ENCODE measurements at regions not wholly inside any gene's neighbourhood (a gene's known extent, or its start where the extent isn't known, plus 50 kb on each side); places are given as distances from the start of the nearest gene placed in this dataset.
"Not testable (repeated sequence)": the region's sequence is repeated elsewhere in the genome, so short reads cannot be mapped to it uniquely, and the experiment has no call there.

DNA sequence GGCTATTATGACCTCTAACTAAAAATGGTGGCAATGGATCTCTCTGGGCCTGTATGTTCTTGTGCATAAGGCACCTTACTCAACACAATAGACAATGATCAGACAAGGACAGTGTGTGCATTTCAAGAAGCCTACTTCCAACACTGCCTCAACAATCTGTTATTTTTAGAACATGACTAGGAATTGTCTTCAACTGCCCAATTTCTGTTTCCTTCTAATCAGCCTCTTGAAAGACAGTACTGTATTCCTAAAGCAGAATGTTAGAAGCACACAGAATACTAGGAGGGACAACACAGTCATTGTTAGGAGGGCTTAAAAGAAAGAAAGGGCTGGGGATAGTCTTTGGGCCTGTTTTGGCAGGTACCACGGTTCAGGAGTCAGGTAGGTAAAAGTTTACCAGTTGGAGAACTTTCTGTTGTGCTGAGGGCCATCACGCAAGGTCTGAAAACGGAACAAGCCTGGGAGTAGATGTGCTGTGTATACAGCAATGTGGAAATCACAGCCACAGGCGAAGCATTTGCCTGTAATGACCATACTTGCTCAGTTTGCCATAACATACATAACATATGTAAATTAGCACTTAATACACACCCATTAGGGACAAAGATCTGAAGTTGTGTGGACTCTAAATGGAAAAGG, 100.8 kb upstream of the ATXN3L start:
- Histone ChIP-seq H3K36me3 (no peaks in the 10 kb centered on the region), H3K27ac (no peak overlapping the region)
- no peak for DNase-seq

DNA sequence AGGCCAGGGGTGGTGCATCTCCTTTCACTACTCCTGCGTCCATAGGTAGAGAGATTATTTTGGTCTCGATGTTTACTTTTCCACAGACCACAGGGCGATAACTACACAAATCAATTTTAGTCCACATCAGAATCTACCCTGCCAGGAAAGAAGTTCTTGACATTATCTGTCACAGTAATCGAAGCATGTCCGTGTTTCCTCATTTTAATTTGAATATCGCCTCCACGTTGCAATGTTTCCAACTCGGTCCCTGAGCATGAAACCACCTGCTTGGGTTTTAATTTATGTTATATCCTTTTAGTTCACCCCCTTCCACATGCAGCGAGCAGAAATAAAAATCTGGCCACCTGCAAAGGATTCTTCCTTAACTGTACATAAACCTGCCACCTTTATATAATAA, 100.1 kb upstream of the ATXN3L start:
- Histone ChIP-seq H3K4me3 (no peak overlapping the region), H3K27me3 (no peaks in the 10 kb centered on the region), H3K27ac (no peak overlapping the region), H3K4me1 (peaks cover 17% of the 10 kb centered on the region), H3K9me3 (replicated peaks) (0 out of 2 replicates have a peak, but pooled peaks cover 3% of the 10 kb centered on the region), H3K36me3 (no peaks in the 10 kb centered on the region)
- DNase-seq: no peak

More for the DNA sequence above, 100.8 kb upstream of the ATXN3L start:
- Histone ChIP-seq H3K4me1 (peaks cover 9% of the 10 kb centered on the region), H3K27me3 (no peaks in the 10 kb centered on the region), H3K4me3 (no peak overlapping the region), H3K9me3 (replicated peaks) (0 out of 2 replicates have a peak, but pooled peaks cover 6% of the 10 kb centered on the region)

DNA sequence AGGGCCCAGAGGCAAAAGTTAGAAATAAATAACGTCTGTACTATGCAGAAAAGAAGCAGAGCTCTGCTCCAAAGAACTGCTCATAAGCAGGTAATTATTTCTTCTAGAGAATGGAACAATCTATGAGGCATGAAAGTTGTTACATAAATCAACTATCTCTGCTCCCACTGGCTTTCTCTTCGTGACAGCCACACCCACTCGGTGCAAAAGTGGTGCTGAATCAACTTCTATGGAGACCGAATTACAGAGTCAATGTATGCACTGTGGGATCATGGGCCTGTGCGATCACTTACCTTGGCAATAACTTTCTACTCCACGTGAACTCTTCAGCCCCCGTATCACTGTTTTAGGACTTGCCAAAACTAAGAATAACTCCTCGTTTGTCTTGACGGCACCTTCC, 99.4 kb upstream of the ATXN3L start:
- Histone ChIP-seq H3K27ac (no peak overlapping the region), H3K4me1 (peaks cover 23% of the 10 kb centered on the region), H3K27me3 (no peaks in the 10 kb centered on the region), H3K36me3 (no peaks in the 10 kb centered on the region), H3K4me3 (no peak overlapping the region), H3K9me3 (replicated peaks) (0 out of 2 replicates have a peak, but pooled peaks cover 3% of the 10 kb centered on the region)
- DNase-seq: no peak

DNA sequence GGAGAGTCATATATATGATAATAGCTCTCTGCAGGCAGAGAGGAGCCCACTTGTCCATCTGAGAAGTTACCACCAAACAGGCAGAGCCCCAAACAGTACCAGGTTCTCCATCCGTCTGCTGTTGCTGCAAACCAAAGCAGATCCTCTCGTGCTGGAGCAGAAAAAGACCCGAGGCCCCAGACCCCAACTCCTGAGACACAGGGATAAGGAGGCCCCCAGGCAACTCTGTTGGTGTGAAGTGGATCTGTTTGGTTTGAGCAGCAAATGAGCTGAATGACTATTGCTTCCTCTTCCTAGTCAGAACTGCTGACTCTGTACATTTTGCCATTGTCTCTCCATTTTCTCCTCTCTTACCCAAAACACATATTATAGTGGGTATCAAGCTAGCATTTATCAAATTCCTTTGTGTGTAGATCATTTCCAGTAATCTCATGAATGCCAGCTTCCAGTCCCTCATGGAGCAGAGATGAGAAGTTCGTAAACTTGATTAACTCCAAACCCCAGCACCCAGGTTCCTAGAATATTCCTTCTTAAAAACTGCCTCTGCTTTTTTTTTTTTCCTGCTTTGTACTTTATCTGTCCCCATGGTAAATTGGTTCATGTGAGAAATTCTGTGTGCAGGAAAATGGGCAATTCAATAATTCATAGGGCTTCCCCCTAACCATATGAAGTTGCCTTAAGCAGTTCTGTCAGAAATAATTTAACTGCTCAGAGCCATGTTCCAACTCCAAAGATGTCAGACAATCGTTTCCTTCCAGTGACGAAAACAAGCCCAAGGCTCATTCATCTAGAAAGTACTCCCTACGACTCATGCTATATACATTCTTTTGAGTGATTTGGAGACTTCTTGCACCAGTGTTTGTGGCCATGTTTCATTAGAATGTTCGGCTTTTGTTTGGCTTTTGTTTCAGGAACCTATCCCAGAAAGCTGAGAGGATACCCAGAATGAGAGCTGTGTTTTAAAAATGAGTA, 98.6 kb upstream of the ATXN3L start:
- H3K4me3 ChIP-seq: no peak overlapping the region
- H3K9me3 ChIP-seq (replicated peaks): 0 out of 2 replicates have a peak, but pooled peaks cover 3% of the 10 kb centered on the region
- DNase-seq: no peak
- peaks cover 25% of the 10 kb centered on the region for H3K4me1 ChIP-seq
- H3K36me3 ChIP-seq: no peaks in the 10 kb centered on the region
- H3K27ac ChIP-seq: peak overlapping the region; percentile 24; the same call in 1 of the 2 replicates
- H3K27me3 ChIP-seq: no peaks in the 10 kb centered on the region

DNA sequence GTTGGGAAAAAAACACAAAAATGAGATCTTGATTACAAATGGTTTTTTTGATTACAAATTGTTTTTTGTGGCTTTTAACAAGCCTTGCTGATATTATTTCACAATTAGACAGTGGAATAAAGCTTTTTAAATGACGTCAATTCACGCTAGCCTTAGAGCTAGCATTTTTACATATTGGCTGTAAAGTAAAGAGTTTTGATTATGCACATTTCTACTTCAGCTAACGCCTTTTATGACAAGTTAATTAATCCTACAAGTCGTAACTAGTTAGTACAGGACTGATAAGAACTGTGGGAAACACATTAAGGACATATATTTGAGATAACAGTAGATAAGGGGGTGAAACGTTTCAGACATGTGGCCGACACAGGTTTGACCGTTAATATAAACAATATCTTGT, 95.7 kb upstream of the ATXN3L start:
- no peak overlapping the region for H3K4me3 ChIP-seq
- H3K36me3 ChIP-seq: no peaks in the 10 kb centered on the region
- 0 out of 2 replicates have a peak, but pooled peaks cover 3% of the 10 kb centered on the region for H3K9me3 ChIP-seq (replicated peaks)
- H3K27me3 ChIP-seq: no peaks in the 10 kb centered on the region
- no peak for DNase-seq
- H3K4me1 ChIP-seq: peaks cover 25% of the 10 kb centered on the region
- H3K27ac ChIP-seq: no peak overlapping the region

DNA sequence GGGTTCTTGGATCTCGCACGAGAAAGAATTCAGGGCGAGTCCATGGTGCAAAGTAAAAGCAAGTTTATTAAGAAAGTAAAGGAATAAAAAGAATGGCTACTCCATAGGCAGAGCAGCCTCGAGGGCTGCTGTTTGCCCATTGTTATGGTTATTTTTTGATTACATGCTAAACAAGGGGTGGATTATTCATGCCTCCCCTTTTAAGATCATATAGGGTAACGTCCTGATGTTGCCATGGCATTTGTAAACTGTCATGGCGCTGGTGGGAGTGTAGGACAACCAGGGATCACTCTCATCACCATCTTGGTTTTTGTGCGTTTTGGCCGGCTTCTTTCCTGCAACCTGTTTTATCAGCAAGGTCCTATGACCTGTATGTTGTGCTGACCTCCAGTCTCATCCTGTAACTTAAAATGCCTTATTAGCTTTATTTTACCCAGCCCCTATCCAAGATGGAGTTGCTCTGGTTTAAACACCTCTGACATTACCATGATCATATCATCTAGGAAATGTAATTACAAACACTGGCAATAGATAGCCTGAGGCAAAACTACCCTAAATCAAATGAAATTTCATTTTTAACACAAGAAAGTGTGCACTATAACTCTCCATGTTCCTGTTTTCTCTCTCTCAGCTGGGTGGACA, 94.3 kb upstream of the ATXN3L start:
- peaks cover 25% of the 10 kb centered on the region for H3K4me1 ChIP-seq
- no peaks in the 10 kb centered on the region for H3K27me3 ChIP-seq
- H3K9me3 ChIP-seq (replicated peaks): 0 out of 2 replicates have a peak, but pooled peaks cover 3% of the 10 kb centered on the region
- no peak overlapping the region for H3K27ac ChIP-seq
- DNase-seq: no peak
- no peak overlapping the region for H3K4me3 ChIP-seq
- no peaks in the 10 kb centered on the region for H3K36me3 ChIP-seq

DNA sequence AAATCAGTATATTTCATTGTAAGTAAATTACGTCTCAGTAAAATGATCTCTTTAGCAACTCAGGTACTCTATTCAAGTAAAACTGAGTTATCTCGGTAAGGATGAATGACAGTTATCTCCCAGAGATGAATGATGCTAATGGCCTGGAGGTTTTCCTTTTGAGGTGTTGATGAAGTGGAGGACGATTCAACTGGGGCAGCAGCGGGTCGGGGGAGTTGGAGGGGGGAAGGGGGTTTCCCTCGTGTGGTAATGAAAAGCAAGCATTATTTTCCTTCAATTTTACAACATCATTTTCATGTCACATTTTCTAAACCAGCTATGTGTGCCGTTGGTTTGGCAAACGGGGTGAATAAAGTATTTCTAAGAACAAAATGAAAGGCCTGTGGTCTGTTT, 92.4 kb upstream of the ATXN3L start:
- Histone ChIP-seq H3K4me1 (peaks cover 16% of the 10 kb centered on the region), H3K36me3 (no peaks in the 10 kb centered on the region), H3K27ac (no peak overlapping the region), H3K27me3 (no peaks in the 10 kb centered on the region), H3K4me3 (no peak overlapping the region), H3K9me3 (replicated peaks) (0 out of 2 replicates have a peak, but pooled peaks cover under 1% of the 10 kb centered on the region)
- no peak for DNase-seq

DNA sequence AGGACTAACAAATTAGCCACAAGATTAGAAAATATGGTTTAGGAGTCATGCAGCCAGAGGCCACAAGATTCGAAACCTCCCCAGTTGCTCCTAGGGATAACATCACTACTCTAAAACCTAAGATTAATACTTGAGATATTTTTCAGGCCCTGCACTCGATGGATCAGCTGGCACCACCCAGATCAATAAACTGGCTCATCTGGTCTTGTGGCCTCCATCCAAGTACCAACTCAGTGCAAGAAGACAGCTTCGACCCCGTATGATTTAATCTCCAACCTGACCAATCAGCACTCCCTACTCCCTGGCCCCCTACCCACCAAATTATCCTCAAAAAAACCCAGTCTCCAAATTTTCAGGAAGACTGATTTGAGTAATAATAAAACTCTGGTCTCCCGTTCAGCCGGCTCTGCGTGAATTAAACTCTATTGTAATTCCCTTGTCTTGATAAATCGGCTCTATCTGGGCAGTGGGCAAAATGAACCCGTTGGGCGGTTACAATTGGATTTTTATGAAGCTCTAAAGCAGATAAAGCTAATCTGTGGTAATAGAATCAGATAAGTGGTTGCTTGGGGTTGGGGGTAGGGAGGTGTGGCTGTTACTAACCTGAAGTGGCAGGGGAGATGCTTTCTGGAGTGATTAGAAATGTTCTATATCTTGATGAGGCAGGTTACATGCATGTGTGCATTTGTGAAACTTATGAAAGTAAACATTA, 91.8 kb upstream of the ATXN3L start:
- no peaks in the 10 kb centered on the region for H3K27me3 ChIP-seq
- H3K4me1 ChIP-seq: peaks cover 16% of the 10 kb centered on the region
- H3K36me3 ChIP-seq: no peaks in the 10 kb centered on the region
- H3K27ac ChIP-seq: no peak overlapping the region
- H3K4me3 ChIP-seq: no peak overlapping the region
- no peak for DNase-seq
- no peaks in the 10 kb centered on the region for H3K9me3 ChIP-seq (replicated peaks)

DNA sequence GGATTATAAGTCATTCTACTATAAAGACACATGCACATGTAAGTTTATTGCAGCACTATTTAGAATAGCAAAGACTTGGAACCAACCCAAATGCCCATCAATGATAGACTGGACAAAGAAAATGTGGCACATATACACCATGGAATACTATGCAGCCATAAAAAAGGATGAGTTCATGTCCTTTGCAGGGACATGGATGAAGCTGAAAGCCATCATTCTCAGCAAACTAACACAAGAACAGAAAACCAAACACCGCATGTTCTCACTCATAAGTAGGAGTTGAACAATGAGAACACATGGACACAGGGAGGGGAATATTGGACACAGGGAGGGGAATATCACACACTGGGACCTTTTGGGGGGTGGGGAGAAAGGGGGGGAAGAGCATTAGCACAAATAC, 88.7 kb upstream of the ATXN3L start:
- not testable (repeated sequence) for H3K27ac ChIP-seq; H3K9me3 ChIP-seq (replicated peaks); DNase-seq; H3K36me3 ChIP-seq; H3K27me3 ChIP-seq; H3K4me3 ChIP-seq
- peaks cover 10% of the 10 kb centered on the region for H3K4me1 ChIP-seq

DNA sequence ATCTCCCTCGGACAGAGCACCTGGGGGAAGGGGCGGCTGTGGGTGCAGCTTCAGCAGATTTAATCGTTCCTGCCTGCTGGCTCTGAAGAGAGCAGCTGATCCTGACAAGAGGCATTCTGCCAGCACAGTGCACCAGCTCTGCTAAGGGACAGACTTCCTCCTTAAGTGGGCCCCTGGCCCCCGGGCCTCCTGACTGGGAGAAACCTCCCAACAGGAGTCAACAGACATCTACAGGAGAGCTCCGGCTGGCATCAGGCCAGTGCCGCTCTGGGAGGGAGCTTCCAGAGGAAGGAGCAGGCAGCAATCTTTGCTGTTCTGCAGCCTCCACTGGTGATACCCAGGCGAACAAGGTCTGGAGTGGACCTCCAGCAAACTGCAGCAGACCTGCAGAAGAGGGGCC, 84.9 kb upstream of the ATXN3L start:
- not testable (repeated sequence) for H3K9me3 ChIP-seq (replicated peaks); H3K27ac ChIP-seq; H3K4me3 ChIP-seq; H3K36me3 ChIP-seq; H3K27me3 ChIP-seq
- H3K4me1 ChIP-seq: peaks cover 10% of the 10 kb centered on the region; the same call in 1 of the 2 replicates
- peak; percentile 58 to 60 for DNase-seq

DNA sequence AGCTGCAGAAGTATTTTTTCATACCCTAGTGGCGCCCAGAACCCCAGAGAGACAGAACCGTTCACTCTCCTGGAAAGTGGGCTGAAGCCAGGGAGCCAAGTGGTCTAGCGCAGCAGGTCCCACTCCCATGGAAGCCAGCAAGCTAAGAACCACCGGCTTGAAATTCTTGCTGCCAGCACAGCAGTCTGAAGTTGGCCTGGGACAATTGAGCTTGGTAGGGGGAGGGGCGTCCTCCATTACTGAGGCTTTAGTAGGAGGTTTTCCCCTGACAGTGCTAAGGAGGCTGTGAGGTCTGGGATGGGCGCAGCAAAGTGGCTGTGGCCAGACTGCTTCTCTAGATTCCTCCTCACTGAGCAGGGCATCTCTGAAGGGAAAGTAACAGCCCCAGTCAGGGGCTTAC, 84.5 kb upstream of the ATXN3L start:
- Histone ChIP-seq H3K9me3 (replicated peaks) (peaks cover 4% of the 10 kb centered on the region; the same call in 1 of the 2 replicates), H3K36me3 (no peaks in the 10 kb centered on the region)

DNA sequence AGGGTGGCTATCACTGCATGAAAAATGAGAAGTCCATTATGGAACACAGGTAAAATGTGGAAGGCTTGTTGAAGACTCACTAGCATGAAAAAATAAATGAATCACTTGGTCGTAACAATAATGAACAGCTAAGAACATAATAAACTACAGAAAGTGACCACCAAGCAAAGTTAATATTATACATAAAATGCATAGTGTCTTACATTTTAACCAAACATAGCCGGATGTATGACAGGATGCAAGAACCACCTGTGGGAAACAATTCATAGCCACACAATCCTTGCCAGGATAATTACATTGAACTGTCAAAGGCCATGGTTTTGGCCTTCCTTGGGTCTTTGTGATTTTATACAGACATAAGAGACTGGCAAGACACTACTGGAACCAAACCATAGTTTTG, 81.9 kb upstream of the ATXN3L start:
- peaks cover 33% of the 10 kb centered on the region for H3K4me1 ChIP-seq
- no peak for DNase-seq
- H3K36me3 ChIP-seq: no peaks in the 10 kb centered on the region
- no peak overlapping the region for H3K27ac ChIP-seq
- no peaks in the 10 kb centered on the region for H3K27me3 ChIP-seq
- H3K9me3 ChIP-seq (replicated peaks): peaks cover 4% of the 10 kb centered on the region; the same call in 1 of the 2 replicates
- H3K4me3 ChIP-seq: no peak overlapping the region

More for the DNA sequence above, 84.5 kb upstream of the ATXN3L start:
- H3K4me1 ChIP-seq: peaks cover 12% of the 10 kb centered on the region; the same call in 1 of the 2 replicates
- DNase-seq: no peak
- no peak overlapping the region for H3K4me3 ChIP-seq
- no peak overlapping the region for H3K27ac ChIP-seq
- H3K27me3 ChIP-seq: no peaks in the 10 kb centered on the region

DNA sequence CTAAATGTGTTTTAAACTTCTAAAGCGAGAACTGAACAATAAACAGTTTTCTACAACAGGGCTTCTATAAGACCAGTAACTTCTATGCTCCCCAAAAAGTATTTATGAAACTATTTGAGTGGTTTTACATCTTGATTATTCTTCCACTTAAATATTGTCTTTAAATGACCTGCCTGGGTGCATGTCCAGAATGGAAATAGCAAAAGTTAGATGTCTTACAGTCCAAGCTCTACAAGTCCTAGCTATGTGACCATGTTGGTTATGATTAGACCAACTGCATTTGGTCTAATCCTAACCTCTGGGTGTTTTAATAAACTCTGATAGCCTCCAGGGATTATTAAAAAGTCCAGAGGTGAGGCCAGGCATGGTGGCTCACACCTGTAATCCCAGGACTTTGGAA, 79.0 kb upstream of the ATXN3L start:
- H3K4me3 ChIP-seq: no peak overlapping the region
- peaks cover 28% of the 10 kb centered on the region for H3K4me1 ChIP-seq
- H3K27me3 ChIP-seq: no peaks in the 10 kb centered on the region
- DNase-seq: no peak
- peak overlapping the region; percentile 86 for H3K27ac ChIP-seq
- H3K36me3 ChIP-seq: no peaks in the 10 kb centered on the region
- H3K9me3 ChIP-seq (replicated peaks): no peaks in the 10 kb centered on the region

All from SJCRH30 (cell line).